HG03175 (cell line): ENCODE measurements at regions not wholly inside any gene's neighbourhood (a gene's known extent, or its start where the extent isn't known, plus 50 kb on each side); places are given as distances from the start of the nearest gene placed in this dataset.

Source experiments
- ATAC-seq: cut with Tn5 transposase; IDR thresholded peaks from one replicate; pipeline ENCODE4 v1.9.1; 2021; ENCODE audit warnings: mild to moderate bottlenecking, moderate library complexity; ENCODE audit not compliant: unreplicated experiment

GRCh38 chr4:126087101-126087500, 772.3 kb downstream of the FAT4 start:
- no peak for ATAC-seq

- no peak for ATAC-seq
These were observed 782.5 kb downstream of the FAT4 start for GRCh38 chr4:126097155-126097799.

- ATAC-seq, result no peak
These were observed 791.9 kb downstream of the FAT4 start for GRCh38 chr4:126106658-126107057.

- no peak for ATAC-seq
These were observed 795.1 kb downstream of the FAT4 start for GRCh38 chr4:126109836-126110235.

GRCh38 chr4:126113058-126113457, 798.3 kb downstream of the FAT4 start:
- ATAC-seq, result no peak

- ATAC-seq, result no peak
These were observed 809.0 kb downstream of the FAT4 start for GRCh38 chr4:126123611-126124325.

- no peak for ATAC-seq
These were observed 810.1 kb downstream of the FAT4 start for GRCh38 chr4:126124818-126125217.

GRCh38 chr4:126130215-126130614, 815.5 kb downstream of the FAT4 start:
- no peak for ATAC-seq

- no peak for ATAC-seq
These were observed 822.4 kb downstream of the FAT4 start for GRCh38 chr4:126136922-126137781.

GRCh38 chr4:126137782-126138170, 823.0 kb downstream of the FAT4 start:
- no peak for ATAC-seq

- ATAC-seq, result no peak
These were observed 829.9 kb downstream of the FAT4 start for GRCh38 chr4:126144543-126145237.

- ATAC-seq, result no peak
These were observed 853.7 kb downstream of the FAT4 start for GRCh38 chr4:126168484-126168883.

- ATAC-seq, result no peak
These were observed 857.4 kb downstream of the FAT4 start for GRCh38 chr4:126172126-126172525.

GRCh38 chr4:126174627-126175026, 859.9 kb downstream of the FAT4 start:
- no peak for ATAC-seq

GRCh38 chr4:126180642-126181041, 865.9 kb downstream of the FAT4 start:
- no peak for ATAC-seq

GRCh38 chr4:126182336-126182735, 867.6 kb downstream of the FAT4 start:
- no peak for ATAC-seq

- no peak for ATAC-seq
These were observed 868.0 kb downstream of the FAT4 start for GRCh38 chr4:126182786-126183185.

GRCh38 chr4:126183206-126183605, 868.5 kb downstream of the FAT4 start:
- ATAC-seq, result no peak

- no peak for ATAC-seq
These were observed 876.8 kb downstream of the FAT4 start for GRCh38 chr4:126191536-126191935.

GRCh38 chr4:126192506-126192905, 877.8 kb downstream of the FAT4 start:
- no peak for ATAC-seq
